AG04449 (cell line): ENCODE measurements at regions not wholly inside any gene's neighbourhood (a gene's known extent, or its start where the extent isn't known, plus 50 kb on each side); places are given as distances from the start of the nearest gene placed in this dataset.
A peak's percentile ranks its signal among the peaks of the same experiment; 100 is the strongest.

Experiments used
- CTCF ChIA-PET: fragments of 350-600 bp; formaldehyde crosslinking; extraction: SDS; loops from one replicate; lab custom pipeline; 2021; ENCODE audit warnings: antibody characterized with exemption; lab: Yijun Ruan, JAX
- POLR2A ChIA-PET: fragments of 400-600, 350-600 bp; formaldehyde crosslinking; extraction: SDS; loops from one replicate; lab custom pipeline; 2020; ENCODE audit warnings: antibody characterized with exemption, inconsistent platforms; lab: Yijun Ruan, JAX
- DNase-seq: peaks from one replicate; pipeline ENCODE4 v3.0.0-alpha.2; 2010; ENCODE audit warnings: low read depth, low spot score
- H3K4me3 ChIP-seq: 2 replicates; pipeline ENCODE4 v1.5.1; 2011; ENCODE audit warnings: low read depth, mild to moderate bottlenecking, control low read depth, low read length
- TF ChIP-seq, protein P1 (sequence below): IDR thresholded peaks from one replicate; pipeline ENCODE4 v1.5.1; 2011; ENCODE audit warnings: mild to moderate bottlenecking, moderate library complexity, low read length, control low read depth, inconsistent platforms; ENCODE audit not compliant: insufficient read depth; ENCODE audit errors: missing control alignments

DNA sequence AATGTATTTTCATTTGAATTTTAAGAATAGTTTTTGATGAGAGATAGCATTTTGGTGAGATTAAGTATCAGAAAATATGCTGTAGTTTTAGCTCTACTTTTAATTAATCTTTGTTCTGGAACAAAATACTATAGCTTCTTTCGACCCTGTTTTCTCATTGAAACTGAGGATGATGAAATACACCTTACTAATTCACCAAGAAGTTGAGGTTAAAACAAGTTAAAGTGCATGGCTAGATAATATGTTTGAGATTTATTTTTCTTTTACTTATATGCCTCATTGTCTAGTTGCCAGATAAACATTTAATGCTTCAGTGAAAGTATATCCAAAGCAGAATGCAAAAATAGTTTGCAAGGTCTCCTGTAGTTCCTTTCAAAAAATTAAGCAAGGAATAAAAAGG lies 140.1 kb upstream of the KCNN2 start:
- TF ChIP-seq, protein P1, sequence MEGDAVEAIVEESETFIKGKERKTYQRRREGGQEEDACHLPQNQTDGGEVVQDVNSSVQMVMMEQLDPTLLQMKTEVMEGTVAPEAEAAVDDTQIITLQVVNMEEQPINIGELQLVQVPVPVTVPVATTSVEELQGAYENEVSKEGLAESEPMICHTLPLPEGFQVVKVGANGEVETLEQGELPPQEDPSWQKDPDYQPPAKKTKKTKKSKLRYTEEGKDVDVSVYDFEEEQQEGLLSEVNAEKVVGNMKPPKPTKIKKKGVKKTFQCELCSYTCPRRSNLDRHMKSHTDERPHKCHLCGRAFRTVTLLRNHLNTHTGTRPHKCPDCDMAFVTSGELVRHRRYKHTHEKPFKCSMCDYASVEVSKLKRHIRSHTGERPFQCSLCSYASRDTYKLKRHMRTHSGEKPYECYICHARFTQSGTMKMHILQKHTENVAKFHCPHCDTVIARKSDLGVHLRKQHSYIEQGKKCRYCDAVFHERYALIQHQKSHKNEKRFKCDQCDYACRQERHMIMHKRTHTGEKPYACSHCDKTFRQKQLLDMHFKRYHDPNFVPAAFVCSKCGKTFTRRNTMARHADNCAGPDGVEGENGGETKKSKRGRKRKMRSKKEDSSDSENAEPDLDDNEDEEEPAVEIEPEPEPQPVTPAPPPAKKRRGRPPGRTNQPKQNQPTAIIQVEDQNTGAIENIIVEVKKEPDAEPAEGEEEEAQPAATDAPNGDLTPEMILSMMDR: no peak
- no peak for DNase-seq
- CTCF ChIA-PET: no interaction called here
- POLR2A ChIA-PET: no interaction called here
- H3K4me3 ChIP-seq: no peak overlapping the region

DNA sequence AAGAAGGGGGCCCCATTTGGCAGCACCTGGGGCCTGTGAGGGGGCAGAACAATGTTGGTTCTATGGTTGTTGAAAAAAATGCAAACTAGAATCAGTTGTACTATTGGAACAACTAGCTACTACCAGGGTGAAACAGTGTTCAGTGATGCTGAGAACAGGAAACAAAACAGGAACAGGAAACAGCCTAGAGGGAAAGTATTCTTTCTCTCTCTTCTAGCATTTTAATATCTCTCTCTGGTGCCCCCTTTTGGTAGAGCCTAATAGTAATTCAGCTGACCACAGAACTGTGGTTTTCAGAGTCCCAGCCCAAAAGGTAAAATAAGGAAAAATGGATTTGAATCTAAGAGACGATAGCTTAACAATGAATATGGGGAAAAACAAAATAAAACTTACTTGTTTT lies 138.0 kb upstream of the KCNN2 start:
- POLR2A ChIA-PET: no interaction called here
- TF ChIP-seq, protein P1: no peak
- no peak overlapping the region for H3K4me3 ChIP-seq
- DNase-seq: no peak
- CTCF ChIA-PET: interaction anchor here (1.0 to 2.4 kb wide), 5 partner anchors 10 to 32 kb away, joined by 3 to 17 read pairs (median 5); no protein-coding TSS in a partner anchor

DNA sequence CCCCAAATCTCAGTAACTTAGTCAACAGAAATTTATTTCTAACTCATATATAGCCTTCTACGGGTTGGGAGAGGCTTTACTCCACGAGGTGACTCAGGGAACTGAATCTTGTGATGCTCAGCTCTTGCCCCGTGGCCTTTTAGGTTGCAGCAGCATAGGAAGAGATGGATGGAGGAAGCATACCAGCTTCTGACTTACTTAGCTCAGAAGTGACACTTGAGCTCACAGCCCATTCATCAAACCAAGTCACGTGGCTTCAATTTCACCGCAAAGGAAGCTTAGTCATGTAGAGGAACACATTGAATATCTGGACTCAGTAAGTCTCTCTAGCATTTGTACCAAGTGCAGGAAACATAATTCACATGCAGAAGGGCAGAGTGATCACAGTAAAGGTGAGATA lies 124.1 kb upstream of the KCNN2 start:
- TF ChIP-seq, protein P1: no peak
- ChIA-PET CTCF (interaction anchor here (0.9 to 1.1 kb wide), 2 partner anchors 13 to 15 kb away, joined by 5 read pairs; no protein-coding TSS in a partner anchor), POLR2A (interaction anchor here (0.7 kb wide), 1 partner anchor 12 kb away, joined by 3 read pairs; no protein-coding TSS in a partner anchor)
- DNase-seq: peak; percentile 33
- H3K4me3 ChIP-seq: no peak overlapping the region

DNA sequence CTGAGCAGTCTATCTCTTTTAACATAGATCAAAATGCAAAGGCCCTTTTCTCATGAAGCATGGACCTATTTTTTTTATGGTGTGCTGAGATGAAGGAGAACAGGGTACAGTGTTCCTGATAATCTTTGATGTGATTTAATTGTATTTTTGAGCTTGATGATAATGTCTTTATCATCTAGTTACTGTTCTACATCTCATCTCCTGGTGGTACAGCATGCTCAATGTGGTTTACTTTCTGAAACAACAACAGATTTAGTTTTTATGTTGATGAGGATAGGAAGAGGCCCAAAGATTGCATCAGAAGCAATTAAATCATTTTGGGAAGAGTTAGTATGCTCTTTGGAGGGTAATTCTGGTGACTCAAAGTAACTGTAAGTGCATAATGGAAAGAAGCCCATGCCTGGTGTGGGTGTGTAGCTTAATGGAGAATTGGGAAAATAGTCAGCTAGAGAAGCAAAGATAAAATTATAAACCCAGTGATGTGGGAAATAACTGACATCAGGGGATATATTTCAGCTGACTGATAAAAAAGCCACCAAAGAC lies 123.0 kb upstream of the KCNN2 start:
- DNase-seq: peak; percentile 42
- ChIA-PET POLR2A (interaction anchor here (0.9 kb wide), 1 partner anchor 63 kb away, joined by 4 read pairs; no protein-coding TSS in a partner anchor), CTCF (interaction anchor here (0.6 to 1.3 kb wide), 4 partner anchors 14 to 138 kb away, joined by 3 to 4 read pairs (median 4); no protein-coding TSS in a partner anchor)
- no peak overlapping the region for H3K4me3 ChIP-seq
- TF ChIP-seq, protein P1: no peak

DNA sequence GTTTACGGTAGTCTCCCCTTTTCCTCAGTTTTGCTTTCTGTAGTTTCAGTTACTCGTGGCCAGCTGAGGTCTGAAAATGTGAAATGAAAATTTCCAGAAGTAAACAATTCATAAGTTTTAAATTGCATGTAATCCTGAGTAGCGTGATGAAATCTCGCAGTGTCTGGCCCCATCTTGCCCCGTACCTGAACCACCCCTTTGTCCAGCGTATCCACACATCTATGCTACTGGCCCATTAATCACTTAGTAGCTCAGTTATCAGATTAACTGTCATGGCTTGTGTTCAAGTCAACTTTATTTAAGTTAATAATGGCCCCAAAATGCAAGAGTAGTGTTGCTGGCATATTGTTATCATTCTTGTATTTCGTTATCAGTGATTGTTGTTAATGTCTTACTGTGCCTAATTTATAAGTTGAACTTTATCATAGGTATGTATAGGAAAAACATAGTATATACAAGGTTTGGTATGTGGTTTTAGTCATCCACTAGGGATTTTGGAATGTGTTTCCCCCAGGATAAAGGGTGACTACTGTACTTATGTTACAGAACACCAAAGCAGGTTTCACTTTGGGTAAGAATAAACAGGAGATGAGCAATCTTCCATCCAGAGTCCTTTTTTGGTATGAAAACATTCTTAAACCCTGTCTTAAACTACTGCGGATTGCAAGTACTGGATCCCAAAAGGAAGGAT lies 118.4 kb upstream of the KCNN2 start:
- H3K4me3 ChIP-seq: no peak overlapping the region
- CTCF ChIA-PET: no interaction called here
- TF ChIP-seq, protein P1: no peak
- DNase-seq: peak; percentile 82
- POLR2A ChIA-PET: no interaction called here

DNA sequence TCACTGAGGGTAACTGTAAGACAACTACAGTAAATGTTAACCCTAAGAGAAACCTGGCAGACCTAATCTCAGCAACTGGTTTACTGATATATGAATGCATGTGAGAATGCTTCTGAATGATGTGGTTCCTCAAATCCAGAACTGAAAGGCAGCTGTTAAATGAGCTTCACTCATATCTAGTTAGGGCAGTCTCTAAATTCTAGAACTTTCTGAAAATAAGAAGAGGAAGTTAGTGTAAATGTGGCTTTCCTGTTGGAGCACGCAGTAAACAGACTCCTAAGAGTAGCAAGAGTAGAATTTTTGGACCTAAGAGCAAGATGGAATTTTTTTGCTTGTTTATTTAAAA lies 117.9 kb upstream of the KCNN2 start:
- DNase-seq: no peak
- no peak overlapping the region for H3K4me3 ChIP-seq
- ChIA-PET POLR2A (no interaction called here), CTCF (no interaction called here)
- TF ChIP-seq, protein P1: no peak
